Common myeloid progenitor, CD34-positive (primary cell): ENCODE measurements at regions not wholly inside any gene's neighbourhood (a gene's known extent, or its start where the extent isn't known, plus 50 kb on each side); places are given as distances from the start of the nearest gene placed in this dataset.
A peak's percentile ranks its signal among the peaks of the same experiment; 100 is the strongest.

ENCODE experiments used
- CTCF ChIA-PET: fragments of 350-600 bp; sonication (Branson Sonifier 250); formaldehyde crosslinking; loops from one replicate; lab custom pipeline; 2021; ENCODE audit warnings: antibody characterized with exemption; lab: Charles Lee
- POLR2A ChIA-PET: fragments of 350-600 bp; sonication (Branson Sonifier 250); formaldehyde crosslinking; loops from one replicate; lab custom pipeline; 2021; ENCODE audit warnings: antibody characterized with exemption; lab: Charles Lee
- DNase-seq, 3 donors: peaks; one replicate each; pipeline versions ENCODE4 v3.0.0 to v3.0.0-alpha.2; 2013
- H3K27ac ChIP-seq, 2 experiments: 1 replicate in 1 of 2; 2 replicates in 1 of 2; pipeline ENCODE4 v1.7.0; 2013; ENCODE audit warnings: inconsistent platforms in 2 of 2, low read length in 2 of 2, mild to moderate bottlenecking in 2 of 2, low read depth in 1 of 2, moderate library complexity in 1 of 2; ENCODE audit not compliant: severe bottlenecking in 2 of 2, insufficient read depth in 1 of 2, poor library complexity in 1 of 2
- H3K27me3 ChIP-seq, 5 experiments: replicated peaks in 2 of 5; 1 replicate in 3 of 5; 2 replicates in 2 of 5; pipeline versions ENCODE4 v1.6.1 to v1.7.0; 2013; ENCODE audit warnings: low read length in 4 of 5, mild to moderate bottlenecking in 2 of 5, moderate library complexity in 2 of 5, inconsistent platforms in 1 of 5; ENCODE audit not compliant: insufficient read depth in 5 of 5, control insufficient read depth in 4 of 5
- H3K36me3 ChIP-seq, 4 experiments: 1 replicate in 2 of 4; 2 replicates in 2 of 4; pipeline versions ENCODE4 v1.6.1 to v1.7.0; 2013; ENCODE audit warnings: low read length in 3 of 4, control low read depth in 1 of 4, mild to moderate bottlenecking in 1 of 4; ENCODE audit not compliant: control insufficient read depth in 4 of 4, insufficient read depth in 4 of 4
- H3K4me1 ChIP-seq, 4 experiments: 1 replicate in 3 of 4; 2 replicates in 1 of 4; pipeline versions ENCODE4 v1.6.1 to v1.7.1; 2013; ENCODE audit warnings: low read length in 3 of 4, mild to moderate bottlenecking in 3 of 4, control low read depth in 1 of 4, inconsistent platforms in 1 of 4, moderate library complexity in 1 of 4; ENCODE audit not compliant: control insufficient read depth in 4 of 4, insufficient read depth in 4 of 4; ENCODE audit errors: control extremely low read depth in 1 of 4
- H3K4me3 ChIP-seq, 7 experiments: 1 replicate in 4 of 7; 2 replicates in 3 of 7; pipeline versions ENCODE4 v1.5.1 to v1.7.0; 2013; ENCODE audit warnings: mild to moderate bottlenecking in 7 of 7, low read length in 6 of 7, moderate library complexity in 6 of 7, inconsistent platforms in 2 of 7, low read depth in 2 of 7, control low read depth in 1 of 7; ENCODE audit not compliant: insufficient read depth in 4 of 7, control insufficient read depth in 1 of 7; ENCODE audit errors: extremely low read depth in 1 of 7
- H3K9me3 ChIP-seq, 5 experiments: 1 replicate in 4 of 5; 2 replicates in 1 of 5; pipeline versions ENCODE4 v1.6.1 to v1.7.1; 2013; ENCODE audit warnings: low read length in 4 of 5, mild to moderate bottlenecking in 2 of 5, inconsistent platforms in 1 of 5, low read depth in 1 of 5, moderate library complexity in 1 of 5; ENCODE audit not compliant: control insufficient read depth in 4 of 5, insufficient read depth in 2 of 5; ENCODE audit errors: control extremely low read depth in 1 of 5
- WGBS: methylation state at CpG from one replicate; pipeline ENCODE4 v1.1.5; 2013; ENCODE audit not compliant: insufficient coverage; 5-methylcytosine and 5-hydroxymethylcytosine counted together

- no peaks in the 10 kb centered on the region for H3K36me3 ChIP-seq
- peak in 1 of 3 donors; percentile 7 for DNase-seq
- no peaks in the 10 kb centered on the region for H3K27me3 ChIP-seq
- ChIA-PET POLR2A (no interaction called here), CTCF (no interaction called here)
- no CpG with 5 or more reads among the region's 5 CpGs for WGBS
- no peaks in the 10 kb centered on the region for H3K9me3 ChIP-seq
- H3K27ac ChIP-seq = no peak overlapping the region
- no peaks in the 10 kb centered on the region for H3K4me1 ChIP-seq
- no peak overlapping the region for H3K4me3 ChIP-seq
Measured at GRCh38 chr4:162401021-162401420, 237.2 kb upstream of the FSTL5 start.

- Histone ChIP-seq H3K4me1 (no peaks in the 10 kb centered on the region), H3K27me3 (no peaks in the 10 kb centered on the region), H3K36me3 (no peaks in the 10 kb centered on the region), H3K4me3 (no peak overlapping the region), H3K27ac (no peak overlapping the region), H3K9me3 (no peaks in the 10 kb centered on the region)
- CTCF ChIA-PET = no interaction called here
- DNase-seq = no peak
- POLR2A ChIA-PET = no interaction called here
- 100% methylated on average over 1 of the region's 1 CpG for WGBS
Measured at GRCh38 chr4:162392946-162393345, 229.1 kb upstream of the FSTL5 start.

GRCh38 chr4:162366146-162366545 is 202.3 kb upstream of the FSTL5 start:
- H3K4me3 ChIP-seq = no peak overlapping the region
- H3K4me1 ChIP-seq = no peaks in the 10 kb centered on the region
- ChIA-PET POLR2A (no interaction called here), CTCF (no interaction called here)
- no peak overlapping the region for H3K27ac ChIP-seq
- no peaks in the 10 kb centered on the region for H3K36me3 ChIP-seq
- H3K9me3 ChIP-seq = no peaks in the 10 kb centered on the region
- no peaks in the 10 kb centered on the region for H3K27me3 ChIP-seq
- no peak for DNase-seq

- no peaks in the 10 kb centered on the region for H3K27me3 ChIP-seq
- DNase-seq = no peak
- H3K27ac ChIP-seq = no peak overlapping the region
- CTCF ChIA-PET = no interaction called here
- POLR2A ChIA-PET = no interaction called here
- no peaks in the 10 kb centered on the region for H3K36me3 ChIP-seq
- no peaks in the 10 kb centered on the region for H3K4me1 ChIP-seq
- no CpG with 5 or more reads among the region's 1 CpG for WGBS
- no peaks in the 10 kb centered on the region for H3K9me3 ChIP-seq
- H3K4me3 ChIP-seq = no peak overlapping the region
Measured at GRCh38 chr4:162364651-162365050, 200.9 kb upstream of the FSTL5 start.

- ChIA-PET POLR2A (no interaction called here), CTCF (no interaction called here)
Measured at GRCh38 chr4:162360369-162361149, 196.8 kb upstream of the FSTL5 start.

GRCh38 chr4:162356181-162356580 is 192.4 kb upstream of the FSTL5 start:
- DNase-seq = no peak
- Histone ChIP-seq H3K27ac (no peak overlapping the region), H3K4me3 (no peak overlapping the region), H3K4me1 (no peaks in the 10 kb centered on the region), H3K27me3 (no peaks in the 10 kb centered on the region), H3K36me3 (no peaks in the 10 kb centered on the region), H3K9me3 (no peaks in the 10 kb centered on the region)
- WGBS = 100% methylated on average over 1 of the region's 2 CpGs
- CTCF ChIA-PET = interaction anchor here (0.5 kb wide), 1 partner anchor 142 kb away, joined by 4 read pairs; no protein-coding TSS in a partner anchor
- POLR2A ChIA-PET = no interaction called here

More at GRCh38 chr4:162360369-162361149, 196.8 kb upstream of the FSTL5 start:
- 100% methylated on average over 3 of the region's 4 CpGs for WGBS
- H3K27me3 ChIP-seq = no peaks in the 10 kb centered on the region
- H3K36me3 ChIP-seq = no peaks in the 10 kb centered on the region
- H3K4me3 ChIP-seq = no peak overlapping the region
- H3K9me3 ChIP-seq = no peaks in the 10 kb centered on the region
- no peaks in the 10 kb centered on the region for H3K4me1 ChIP-seq
- no peak for DNase-seq
- H3K27ac ChIP-seq = no peak overlapping the region

GRCh38 chr4:162352580-162353107 is 188.8 kb upstream of the FSTL5 start:
- no peak overlapping the region for H3K27ac ChIP-seq
- no peak overlapping the region for H3K4me3 ChIP-seq
- no peaks in the 10 kb centered on the region for H3K9me3 ChIP-seq
- H3K27me3 ChIP-seq = no peaks in the 10 kb centered on the region
- ChIA-PET POLR2A (no interaction called here), CTCF (no interaction called here)
- peaks cover 0 to 3% (median 0%) of the 10 kb centered on the region in 4 experiments for H3K4me1 ChIP-seq
- H3K36me3 ChIP-seq = no peaks in the 10 kb centered on the region
- no peak for DNase-seq
- 100% methylated on average over 1 of the region's 1 CpG for WGBS
